Choroid plexus epithelial cell (primary cell): ENCODE measurements at regions not wholly inside any gene's neighbourhood (a gene's known extent, or its start where the extent isn't known, plus 50 kb on each side); places are given as distances from the start of the nearest gene placed in this dataset.
A peak's percentile ranks its signal among the peaks of the same experiment; 100 is the strongest.
"Not testable (repeated sequence)": the region's sequence is repeated elsewhere in the genome, so short reads cannot be mapped to it uniquely, and the experiment has no call there.

ENCODE experiments used
- DNase-seq: peaks from one replicate; pipeline ENCODE4 v3.0.0-alpha.2; 2010; ENCODE audit warnings: low read depth
- H3K4me3 ChIP-seq: 2 replicates; pipeline ENCODE4 v1.5.1; 2011; ENCODE audit warnings: low read depth, mild to moderate bottlenecking, control low read depth, low read length, moderate library complexity
- TF ChIP-seq, protein P1 (sequence below): conservative IDR thresholded peaks from 2 replicates; pipeline ENCODE4 v1.5.1; 2011; ENCODE audit warnings: low read depth, mild to moderate bottlenecking, control low read depth, inconsistent platforms, low read length, moderate library complexity

DNA sequence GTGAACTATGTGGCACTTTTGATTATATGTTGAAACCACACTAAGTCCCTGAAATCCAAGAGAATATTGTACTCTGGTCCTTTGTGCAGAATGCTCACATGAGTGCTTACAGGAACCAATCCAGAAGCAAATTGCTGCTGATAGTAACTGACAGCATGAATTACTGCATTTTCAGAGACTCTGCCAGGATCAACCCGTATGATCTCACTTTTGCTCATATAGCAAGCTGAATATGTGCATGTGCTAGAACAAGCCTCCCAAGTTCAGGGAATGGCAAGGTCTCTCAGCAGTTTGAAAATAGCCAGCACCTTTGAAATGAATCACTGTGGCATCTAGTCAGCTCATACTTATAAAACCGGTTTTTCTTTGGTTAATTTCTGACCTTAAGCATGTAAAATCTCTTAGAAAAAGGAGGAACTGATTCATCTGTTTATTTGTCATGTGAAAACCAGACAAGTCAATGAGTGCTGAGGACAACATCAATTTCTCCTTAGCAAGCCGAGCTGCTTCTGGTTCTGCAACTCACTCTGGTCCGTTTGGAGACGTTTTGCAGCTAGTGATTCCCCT, 215.7 kb upstream of the ELL2 start:
- TF ChIP-seq, protein P1, sequence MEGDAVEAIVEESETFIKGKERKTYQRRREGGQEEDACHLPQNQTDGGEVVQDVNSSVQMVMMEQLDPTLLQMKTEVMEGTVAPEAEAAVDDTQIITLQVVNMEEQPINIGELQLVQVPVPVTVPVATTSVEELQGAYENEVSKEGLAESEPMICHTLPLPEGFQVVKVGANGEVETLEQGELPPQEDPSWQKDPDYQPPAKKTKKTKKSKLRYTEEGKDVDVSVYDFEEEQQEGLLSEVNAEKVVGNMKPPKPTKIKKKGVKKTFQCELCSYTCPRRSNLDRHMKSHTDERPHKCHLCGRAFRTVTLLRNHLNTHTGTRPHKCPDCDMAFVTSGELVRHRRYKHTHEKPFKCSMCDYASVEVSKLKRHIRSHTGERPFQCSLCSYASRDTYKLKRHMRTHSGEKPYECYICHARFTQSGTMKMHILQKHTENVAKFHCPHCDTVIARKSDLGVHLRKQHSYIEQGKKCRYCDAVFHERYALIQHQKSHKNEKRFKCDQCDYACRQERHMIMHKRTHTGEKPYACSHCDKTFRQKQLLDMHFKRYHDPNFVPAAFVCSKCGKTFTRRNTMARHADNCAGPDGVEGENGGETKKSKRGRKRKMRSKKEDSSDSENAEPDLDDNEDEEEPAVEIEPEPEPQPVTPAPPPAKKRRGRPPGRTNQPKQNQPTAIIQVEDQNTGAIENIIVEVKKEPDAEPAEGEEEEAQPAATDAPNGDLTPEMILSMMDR, result no peak
- H3K4me3 ChIP-seq, result no peak overlapping the region
- peak; percentile 82 for DNase-seq

DNA sequence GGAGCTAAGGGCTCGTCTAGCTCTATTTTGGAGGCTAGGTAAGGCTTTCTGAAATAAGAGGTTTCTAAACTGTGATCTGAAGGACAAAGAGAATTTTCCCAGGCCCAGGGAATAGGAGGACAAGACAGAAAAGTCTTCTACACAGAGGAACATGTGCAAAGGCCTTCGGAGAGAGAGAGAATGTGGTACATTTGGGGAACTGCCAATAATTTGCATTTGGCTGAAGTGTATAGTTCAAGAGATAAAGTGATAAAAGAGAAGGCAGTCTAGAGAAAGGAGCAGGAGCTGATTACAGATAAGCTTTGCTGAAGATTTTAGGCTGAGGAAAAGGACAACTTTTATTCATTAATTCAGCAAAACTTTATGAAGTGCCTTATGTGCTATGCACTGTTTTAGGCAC, 214.4 kb upstream of the ELL2 start:
- TF ChIP-seq, protein P1, result no peak
- no peak overlapping the region for H3K4me3 ChIP-seq
- DNase-seq, result peak; percentile 36

GRCh38 chr5:96175090-96175489, 213.4 kb upstream of the ELL2 start:
- H3K4me3 ChIP-seq, result no peak overlapping the region
- no peak for DNase-seq
- TF ChIP-seq, protein P1, result peak; percentile 41

- DNase-seq, result no peak
- TF ChIP-seq, protein P1, result no peak
- no peak overlapping the region for H3K4me3 ChIP-seq
These were observed 211.7 kb upstream of the ELL2 start for GRCh38 chr5:96173366-96173765.

DNA sequence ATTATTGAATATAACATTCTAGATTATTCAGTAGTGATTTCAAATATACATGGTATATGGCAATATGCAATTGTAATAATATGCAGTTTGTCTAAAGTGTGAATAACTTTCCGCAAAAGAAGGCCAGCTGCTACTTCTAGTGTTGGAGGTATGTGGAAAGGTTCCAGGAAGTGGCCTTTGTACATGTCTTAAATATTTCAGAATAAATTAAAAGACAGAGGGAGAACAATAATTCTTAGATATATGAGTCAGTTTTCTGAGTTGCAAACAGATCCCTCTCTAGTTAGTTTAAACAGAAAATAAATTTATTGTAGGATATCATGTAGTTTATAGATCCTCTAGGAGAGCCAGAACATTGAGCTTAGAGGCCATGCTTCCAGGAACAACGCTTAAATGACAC, 210.8 kb upstream of the ELL2 start:
- DNase-seq, result peak; percentile 86
- TF ChIP-seq, protein P1, result no peak
- no peak overlapping the region for H3K4me3 ChIP-seq

DNA sequence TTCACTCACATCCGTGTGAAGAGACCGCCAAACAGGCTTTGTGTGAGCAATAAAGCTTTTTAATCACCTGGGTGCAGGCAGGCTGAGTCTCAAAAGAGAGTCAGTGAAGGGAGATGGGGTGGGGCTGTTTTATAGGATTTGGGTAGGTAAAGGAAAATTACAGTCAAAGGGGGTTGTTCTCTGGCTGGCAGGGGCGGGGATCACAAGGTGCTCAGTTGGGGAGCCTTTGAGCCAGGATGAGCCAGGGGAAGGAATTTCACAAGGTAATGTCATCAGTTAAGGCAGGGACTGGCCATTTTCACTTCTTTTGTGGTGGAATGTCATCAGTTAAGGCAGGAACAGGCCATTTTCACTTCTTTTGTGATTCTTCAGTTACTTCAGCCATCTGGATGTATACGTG, 210.3 kb upstream of the ELL2 start:
- DNase-seq, H3K4me3 ChIP-seq: not testable (repeated sequence)

GRCh38 chr5:96170481-96171125, 209.0 kb upstream of the ELL2 start:
- H3K4me3 ChIP-seq, DNase-seq: not testable (repeated sequence)

DNA sequence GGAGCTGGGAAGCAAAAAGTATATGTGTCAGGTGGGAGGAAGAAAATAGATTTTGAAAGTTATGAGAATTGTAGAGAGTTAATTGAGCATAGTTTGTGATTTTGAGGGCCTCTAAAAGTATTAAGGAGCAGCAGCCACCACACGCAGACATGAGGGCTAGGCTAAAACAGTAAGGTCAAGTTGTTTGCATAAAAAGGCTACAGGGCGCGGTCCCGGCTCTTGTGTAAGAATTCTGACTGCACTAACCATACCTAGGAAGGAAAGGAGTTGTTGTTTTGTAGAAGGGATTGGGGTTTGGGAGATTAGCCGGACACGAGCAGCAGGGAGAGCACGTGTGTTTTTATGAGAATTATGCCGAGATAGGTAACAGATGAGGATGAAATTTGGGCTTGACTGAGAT, 207.2 kb upstream of the ELL2 start:
- not testable (repeated sequence) for DNase-seq, H3K4me3 ChIP-seq
